ENCODE measurements at regions not wholly inside any gene's neighbourhood (a gene's known extent, or its start where the extent isn't known, plus 50 kb on each side); places are given as distances from the start of the nearest gene placed in this dataset.
A peak's percentile ranks its signal among the peaks of the same experiment; 100 is the strongest.

DNA sequence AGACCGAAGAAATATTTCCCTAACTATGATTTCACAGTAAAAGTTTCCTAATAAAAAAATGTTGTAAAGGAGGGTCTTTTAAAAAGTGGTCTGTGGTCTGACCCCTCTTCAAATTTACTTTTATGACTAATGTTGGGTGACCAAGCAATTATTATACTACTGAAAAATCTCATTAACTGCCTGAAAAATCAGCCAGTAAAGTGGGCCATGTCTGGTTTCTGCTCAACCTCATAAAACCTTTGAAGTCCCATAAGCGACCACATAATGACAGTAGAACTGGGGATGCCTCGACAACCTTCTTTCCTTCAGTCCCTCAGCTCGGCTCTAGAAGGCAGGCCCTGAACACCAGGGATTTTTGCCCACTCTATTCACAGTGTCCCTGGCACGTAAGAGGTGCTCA, 434.3 kb downstream of the EFNB2 start:
- H3K4me3 Mint-ChIP-seq = no peak overlapping the region
- H3K4me1 Mint-ChIP-seq = peaks cover 33% of the 10 kb centered on the region
- no peaks in the 10 kb centered on the region for H3K27me3 Mint-ChIP-seq (ENCODE audit: low read depth)
- no peak for DNase-seq (ENCODE audit: low spot score in 2 of 2, unreplicated experiment in 2 of 2)
- H3K36me3 Mint-ChIP-seq = no peaks in the 10 kb centered on the region
- no peaks in the 10 kb centered on the region for H3K9me3 Mint-ChIP-seq
- H3K27ac Mint-ChIP-seq = no peak overlapping the region
- TF ChIP-seq, protein P1, sequence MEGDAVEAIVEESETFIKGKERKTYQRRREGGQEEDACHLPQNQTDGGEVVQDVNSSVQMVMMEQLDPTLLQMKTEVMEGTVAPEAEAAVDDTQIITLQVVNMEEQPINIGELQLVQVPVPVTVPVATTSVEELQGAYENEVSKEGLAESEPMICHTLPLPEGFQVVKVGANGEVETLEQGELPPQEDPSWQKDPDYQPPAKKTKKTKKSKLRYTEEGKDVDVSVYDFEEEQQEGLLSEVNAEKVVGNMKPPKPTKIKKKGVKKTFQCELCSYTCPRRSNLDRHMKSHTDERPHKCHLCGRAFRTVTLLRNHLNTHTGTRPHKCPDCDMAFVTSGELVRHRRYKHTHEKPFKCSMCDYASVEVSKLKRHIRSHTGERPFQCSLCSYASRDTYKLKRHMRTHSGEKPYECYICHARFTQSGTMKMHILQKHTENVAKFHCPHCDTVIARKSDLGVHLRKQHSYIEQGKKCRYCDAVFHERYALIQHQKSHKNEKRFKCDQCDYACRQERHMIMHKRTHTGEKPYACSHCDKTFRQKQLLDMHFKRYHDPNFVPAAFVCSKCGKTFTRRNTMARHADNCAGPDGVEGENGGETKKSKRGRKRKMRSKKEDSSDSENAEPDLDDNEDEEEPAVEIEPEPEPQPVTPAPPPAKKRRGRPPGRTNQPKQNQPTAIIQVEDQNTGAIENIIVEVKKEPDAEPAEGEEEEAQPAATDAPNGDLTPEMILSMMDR (IDR thresholded peaks at IDR 0.05; ENCODE audit: unreplicated experiment) = no peak

DNA sequence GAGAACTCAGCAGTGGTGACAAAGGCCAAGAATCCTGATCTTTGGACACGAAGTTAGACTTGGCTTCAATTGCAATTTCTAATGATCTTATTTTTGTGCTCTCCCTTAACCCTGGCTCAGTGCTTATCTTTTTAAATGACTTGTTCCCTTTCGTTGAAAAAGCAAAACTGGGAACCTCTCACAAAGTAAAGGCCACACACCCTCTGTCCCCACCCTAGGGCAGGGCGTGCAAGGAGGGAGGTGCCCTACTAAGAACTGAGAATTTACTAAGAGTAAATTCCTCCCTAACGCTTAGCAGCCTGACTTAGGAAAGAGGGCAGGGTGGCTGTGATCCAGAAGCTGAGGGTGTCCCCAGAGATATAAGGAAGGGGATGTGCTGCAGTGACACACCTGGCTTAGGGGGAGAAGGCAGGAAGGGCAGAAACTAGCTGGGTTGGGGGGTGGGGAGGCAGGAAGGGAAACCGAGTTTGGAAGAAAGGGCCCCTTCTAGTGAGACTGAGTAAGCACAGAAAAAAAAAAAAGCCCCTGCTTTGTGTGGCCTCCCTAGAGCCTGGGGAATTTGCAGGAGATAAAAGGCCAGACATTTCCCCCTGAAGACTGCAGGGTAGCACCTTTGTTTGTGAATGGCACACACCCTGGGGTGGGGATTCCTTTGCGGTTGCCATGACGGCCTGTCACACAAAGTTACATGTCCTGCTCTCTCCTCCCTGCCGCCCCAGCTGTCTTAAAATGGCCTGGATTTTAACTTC, 435.1 kb downstream of the EFNB2 start:
- H3K36me3 Mint-ChIP-seq = no peaks in the 10 kb centered on the region
- TF ChIP-seq, protein P1 (IDR thresholded peaks at IDR 0.05; ENCODE audit: unreplicated experiment) = no peak
- no peaks in the 10 kb centered on the region for H3K9me3 Mint-ChIP-seq
- H3K4me1 Mint-ChIP-seq = peaks cover 33% of the 10 kb centered on the region
- peak overlapping the region; percentile 41 for H3K27ac Mint-ChIP-seq
- no peak overlapping the region for H3K4me3 Mint-ChIP-seq
- H3K27me3 Mint-ChIP-seq (ENCODE audit: low read depth) = no peaks in the 10 kb centered on the region
- DNase-seq (ENCODE audit: low spot score in 2 of 2, unreplicated experiment in 2 of 2) = no peak

DNA sequence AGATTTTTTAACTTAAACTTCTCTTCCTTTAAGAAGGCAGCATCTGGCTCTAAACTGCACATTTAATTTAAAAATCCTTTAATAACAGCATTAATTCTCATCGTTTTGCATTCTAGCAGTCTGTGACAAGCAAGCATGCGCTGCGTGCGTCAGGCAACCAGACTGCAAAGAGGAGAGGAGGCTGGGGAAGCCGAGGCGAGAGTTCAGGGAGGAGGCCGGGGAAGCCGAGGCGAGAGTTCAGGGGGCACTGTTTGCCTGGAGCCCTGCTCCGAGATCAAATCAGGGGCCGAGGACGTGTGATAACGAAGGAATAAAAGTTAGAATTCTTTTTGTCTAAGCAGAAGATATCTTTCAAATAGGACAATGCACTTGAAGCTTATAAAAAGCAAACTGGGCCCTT, 435.7 kb downstream of the EFNB2 start:
- H3K27ac Mint-ChIP-seq = peak overlapping the region; percentile 4
- no peaks in the 10 kb centered on the region for H3K36me3 Mint-ChIP-seq
- no peaks in the 10 kb centered on the region for H3K9me3 Mint-ChIP-seq
- H3K4me1 Mint-ChIP-seq = peaks cover 33% of the 10 kb centered on the region
- TF ChIP-seq, protein P1 (IDR thresholded peaks at IDR 0.05; ENCODE audit: unreplicated experiment) = no peak
- no peaks in the 10 kb centered on the region for H3K27me3 Mint-ChIP-seq (ENCODE audit: low read depth)
- DNase-seq (ENCODE audit: low spot score in 2 of 2, unreplicated experiment in 2 of 2) = no peak
- no peak overlapping the region for H3K4me3 Mint-ChIP-seq

DNA sequence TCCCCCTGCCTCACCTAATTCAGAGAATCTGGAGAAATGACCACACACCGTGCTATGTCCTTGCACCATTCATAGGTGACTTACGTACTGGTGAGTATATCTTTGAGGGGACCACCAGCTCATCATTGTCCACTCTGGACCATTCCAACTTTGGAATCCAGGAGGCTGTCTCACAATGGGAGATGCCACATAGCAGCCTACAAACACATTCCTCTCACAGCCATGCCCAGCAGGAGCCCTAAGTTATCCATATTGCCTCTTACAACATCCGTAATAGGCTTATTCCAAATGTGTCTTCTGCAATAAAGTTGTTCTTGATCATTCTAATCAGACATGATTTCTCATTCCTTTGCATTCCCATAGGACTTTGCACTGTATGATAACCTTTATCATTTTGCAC, 436.7 kb downstream of the EFNB2 start:
- H3K4me3 Mint-ChIP-seq = no peak overlapping the region
- no peaks in the 10 kb centered on the region for H3K27me3 Mint-ChIP-seq (ENCODE audit: low read depth)
- no peak overlapping the region for H3K27ac Mint-ChIP-seq
- H3K36me3 Mint-ChIP-seq = no peaks in the 10 kb centered on the region
- H3K9me3 Mint-ChIP-seq = no peaks in the 10 kb centered on the region
- H3K4me1 Mint-ChIP-seq = peaks cover 33% of the 10 kb centered on the region
- TF ChIP-seq, protein P1 (IDR thresholded peaks at IDR 0.05; ENCODE audit: unreplicated experiment) = no peak
- DNase-seq (ENCODE audit: low spot score in 2 of 2, unreplicated experiment in 2 of 2) = no peak

DNA sequence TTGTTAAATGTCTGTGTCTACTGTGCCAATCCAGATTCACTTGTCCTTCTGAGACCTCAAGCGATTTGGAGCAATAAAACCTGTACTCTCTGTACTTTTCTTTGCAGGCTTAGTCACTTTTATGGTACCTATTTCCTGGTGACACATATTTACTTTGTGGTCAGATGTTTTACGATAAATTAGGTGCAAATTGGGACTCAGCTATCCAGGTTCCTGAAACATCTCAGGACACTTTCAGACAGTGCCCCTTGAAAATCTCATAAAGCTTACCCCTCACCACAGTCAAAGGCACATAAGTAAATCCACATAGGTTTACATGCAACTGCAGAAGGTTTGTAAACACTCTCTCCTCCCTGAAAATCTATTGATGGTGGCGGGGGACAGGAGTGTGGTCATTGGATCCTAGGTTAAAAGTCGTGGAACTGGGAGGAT, 438.8 kb downstream of the EFNB2 start:
- Mint-ChIP-seq H3K27ac (no peak overlapping the region), H3K36me3 (no peaks in the 10 kb centered on the region), H3K4me3 (no peak overlapping the region), H3K4me1 (peaks cover 30% of the 10 kb centered on the region), H3K9me3 (no peaks in the 10 kb centered on the region), H3K27me3 (ENCODE audit: low read depth) (no peaks in the 10 kb centered on the region)
- DNase-seq (ENCODE audit: low spot score in 2 of 2, unreplicated experiment in 2 of 2) = no peak
- TF ChIP-seq, protein P1 (IDR thresholded peaks at IDR 0.05; ENCODE audit: unreplicated experiment) = no peak
